ENCODE measurements at regions not wholly inside any gene's neighbourhood (a gene's known extent, or its start where the extent isn't known, plus 50 kb on each side); places are given as distances from the start of the nearest gene placed in this dataset.

GRCh38 chr13:85985797-85986196 lies 186.6 kb upstream of the SLITRK6 start:
- no peaks in the 10 kb centered on the region for H3K27me3 ChIP-seq (ENCODE audit: insufficient read depth, low read length)
- no peak overlapping the region for H3K27ac ChIP-seq (ENCODE audit: low read depth, low read length)
- ChIA-PET CTCF (no interaction called here), RAD21 (ENCODE audit: low non-redundant PET in 1 of 2, low total read pairs in 2 of 2, uncharacterized antibody in 2 of 2, unreplicated experiment in 2 of 2) (no interaction called here), POLR2A (no interaction called here)
- no peak overlapping the region for H3K4me3 ChIP-seq (replicated peaks in 1 of 2; ENCODE audit: low read depth in 1 of 2, low read length in 2 of 2)
- intact Hi-C loops (cut with micrococcal nuclease), result no loop called here
- no peak overlapping the region for H3K4me2 ChIP-seq (ENCODE audit: low read length)
- H3K4me1 ChIP-seq (ENCODE audit: control insufficient read depth in 1 of 2, insufficient read depth in 2 of 2, low read length in 2 of 2), result no peaks in the 10 kb centered on the region
- H3K79me2 ChIP-seq (ENCODE audit: insufficient read depth, low read length), result no peaks in the 10 kb centered on the region
- H3K9ac ChIP-seq (ENCODE audit: low read length), result no peak overlapping the region
- H3K9me2 ChIP-seq (ENCODE audit: insufficient read depth), result no peaks in the 10 kb centered on the region
- H4K20me1 ChIP-seq (ENCODE audit: insufficient read depth), result no peaks in the 10 kb centered on the region
- TF ChIP-seq ZFX (IDR thresholded peaks at IDR 0.05), result no peak
- TF ChIP-seq REST (IDR thresholded peaks at IDR 0.05; ENCODE audit: low read depth), result no peak
- TF ChIP-seq JUND (IDR thresholded peaks at IDR 0.05), result no peak
- TF ChIP-seq, protein P1, sequence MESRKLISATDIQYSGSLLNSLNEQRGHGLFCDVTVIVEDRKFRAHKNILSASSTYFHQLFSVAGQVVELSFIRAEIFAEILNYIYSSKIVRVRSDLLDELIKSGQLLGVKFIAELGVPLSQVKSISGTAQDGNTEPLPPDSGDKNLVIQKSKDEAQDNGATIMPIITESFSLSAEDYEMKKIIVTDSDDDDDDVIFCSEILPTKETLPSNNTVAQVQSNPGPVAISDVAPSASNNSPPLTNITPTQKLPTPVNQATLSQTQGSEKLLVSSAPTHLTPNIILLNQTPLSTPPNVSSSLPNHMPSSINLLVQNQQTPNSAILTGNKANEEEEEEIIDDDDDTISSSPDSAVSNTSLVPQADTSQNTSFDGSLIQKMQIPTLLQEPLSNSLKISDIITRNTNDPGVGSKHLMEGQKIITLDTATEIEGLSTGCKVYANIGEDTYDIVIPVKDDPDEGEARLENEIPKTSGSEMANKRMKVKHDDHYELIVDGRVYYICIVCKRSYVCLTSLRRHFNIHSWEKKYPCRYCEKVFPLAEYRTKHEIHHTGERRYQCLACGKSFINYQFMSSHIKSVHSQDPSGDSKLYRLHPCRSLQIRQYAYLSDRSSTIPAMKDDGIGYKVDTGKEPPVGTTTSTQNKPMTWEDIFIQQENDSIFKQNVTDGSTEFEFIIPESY (IDR thresholded peaks at IDR 0.05; ENCODE audit: extremely low read depth, insufficient replicate concordance, low read length), result no peak
- no peak for TF ChIP-seq RAD21 (IDR thresholded peaks at IDR 0.05; ENCODE audit: low read depth)
- no peak for TF ChIP-seq FOSL1 (IDR thresholded peaks at IDR 0.05; ENCODE audit: low read depth)
- TF ChIP-seq CBX3 (IDR thresholded peaks at IDR 0.05; ENCODE audit: low read depth), result no peak
- TF ChIP-seq SIN3A (IDR thresholded peaks at IDR 0.05; ENCODE audit: low read depth), result no peak
- TF ChIP-seq POLR2A (IDR thresholded peaks at IDR 0.05; ENCODE audit: borderline replicate concordance, extremely low read depth, insufficient read depth, insufficient read length), result no peak
- TF ChIP-seq CTCF (IDR thresholded peaks at IDR 0.05 in 2 of 3, conservative IDR thresholded peaks at IDR 0.05 in 1 of 3; ENCODE audit: borderline replicate concordance in 1 of 3, insufficient read depth in 1 of 3, low read depth in 2 of 3, low read length in 2 of 3), result no peak
- TF ChIP-seq EZH2 (IDR thresholded peaks at IDR 0.05), result no peak
- TF ChIP-seq YY1 (IDR thresholded peaks at IDR 0.05; ENCODE audit: extremely low read depth, insufficient replicate concordance, low read depth, low read length), result no peak
- no peak for TF ChIP-seq CEBPB (IDR thresholded peaks at IDR 0.05; ENCODE audit: low read depth)
- TF ChIP-seq EGR1 (IDR thresholded peaks at IDR 0.05; ENCODE audit: low read depth), result no peak
- no peak for TF ChIP-seq SRF (IDR thresholded peaks at IDR 0.05; ENCODE audit: low read depth)
- TF ChIP-seq, protein P2, sequence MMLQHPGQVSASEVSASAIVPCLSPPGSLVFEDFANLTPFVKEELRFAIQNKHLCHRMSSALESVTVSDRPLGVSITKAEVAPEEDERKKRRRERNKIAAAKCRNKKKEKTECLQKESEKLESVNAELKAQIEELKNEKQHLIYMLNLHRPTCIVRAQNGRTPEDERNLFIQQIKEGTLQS (IDR thresholded peaks at IDR 0.05), result no peak
- no peak for TF ChIP-seq SP1 (IDR thresholded peaks at IDR 0.05; ENCODE audit: low read depth)
- no peak for ATAC-seq
- H3K9me3 ChIP-seq (ENCODE audit: control insufficient read depth in 1 of 2, insufficient read depth in 1 of 2, low read depth in 1 of 2, low read length in 2 of 2), result peaks cover 0 to 8% of the 10 kb centered on the region in 2 experiments; a peak in 1 of 4 replicates
- no TSS peak for BruUV-seq (replicated peaks)
- DNase-seq (ENCODE audit: low read depth, low spot score), result no peak
- H2AFZ ChIP-seq (ENCODE audit: low read depth, low read length, poor library complexity, severe bottlenecking), result no peak overlapping the region
- H3K36me3 ChIP-seq (ENCODE audit: control insufficient read depth in 1 of 2, insufficient read depth in 2 of 2, low read length in 2 of 2), result no peaks in the 10 kb centered on the region

Data from HCT116 (cell line).